Urothelium cell line (cell line): ENCODE measurements at regions not wholly inside any gene's neighbourhood (a gene's known extent, or its start where the extent isn't known, plus 50 kb on each side); places are given as distances from the start of the nearest gene placed in this dataset.
"Not testable (repeated sequence)": the region's sequence is repeated elsewhere in the genome, so short reads cannot be mapped to it uniquely, and the experiment has no call there.

Source experiments
- DNase-seq: peaks from one replicate; pipeline ENCODE4 v3.0.0; 2011; ENCODE audit warnings: low spot score, mixed read lengths
- FAIRE-seq: peaks from 2 replicates; lab custom pipeline; 2011; peaks lifted over from hg19 to GRCh38; lab: Jason Lieb, UNC

DNA sequence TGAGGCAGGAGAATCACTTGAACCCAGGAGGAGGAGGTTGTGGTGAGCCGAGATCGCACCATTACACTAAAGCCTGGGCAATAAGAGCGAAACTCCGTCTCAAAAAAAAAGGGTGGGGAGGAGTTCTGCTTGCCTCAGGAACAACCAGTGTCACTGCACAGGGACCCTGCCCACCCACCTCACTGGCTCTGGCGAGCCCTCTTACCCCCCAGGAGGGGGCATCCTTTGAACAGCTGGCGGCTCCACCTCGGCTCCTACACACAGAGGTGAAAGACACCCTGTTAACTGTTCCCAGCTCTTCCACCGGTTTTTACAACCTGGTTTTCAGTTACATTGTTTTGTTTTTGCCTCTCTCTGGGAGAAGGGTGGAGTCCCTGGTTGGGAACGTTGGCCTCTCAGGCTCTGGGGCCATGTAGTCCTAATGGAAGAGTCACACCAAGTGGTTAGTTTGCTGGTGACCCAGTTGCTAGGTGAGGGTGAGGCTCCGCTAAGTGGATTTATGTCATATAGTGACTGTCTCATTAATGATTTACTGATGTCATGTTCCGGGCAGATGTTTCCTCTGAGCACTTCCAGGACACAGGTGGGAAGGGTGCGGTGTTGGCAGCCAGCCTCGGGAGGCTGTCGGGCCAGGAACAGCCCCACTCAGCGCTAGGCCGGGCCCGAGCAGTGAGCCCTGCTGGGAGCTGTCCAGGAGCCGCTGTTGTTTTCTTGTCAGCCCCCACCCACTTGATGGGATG, 120.6 kb upstream of the TPTE start:
- not testable (repeated sequence) for FAIRE-seq, DNase-seq

DNA sequence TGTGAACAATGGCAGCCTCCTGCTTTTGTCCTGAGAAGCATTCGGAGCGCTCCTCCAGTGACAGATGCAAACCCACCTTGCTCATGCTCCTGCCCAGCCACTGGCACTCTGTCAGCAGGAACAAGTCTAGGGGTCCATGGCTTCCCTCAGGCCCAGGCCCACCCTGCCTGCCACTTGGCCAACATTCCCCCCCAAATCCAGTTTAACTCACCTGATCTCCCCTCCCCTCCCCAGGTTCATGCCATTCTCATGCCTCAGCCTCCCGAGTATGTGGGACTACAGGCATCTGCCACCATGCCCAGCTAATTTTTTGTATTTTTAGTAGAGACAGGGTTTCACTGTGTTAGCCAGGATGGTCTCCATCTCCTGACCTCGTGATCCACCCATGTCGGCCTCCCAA, 118.9 kb upstream of the TPTE start:
- not testable (repeated sequence) for FAIRE-seq, DNase-seq

DNA sequence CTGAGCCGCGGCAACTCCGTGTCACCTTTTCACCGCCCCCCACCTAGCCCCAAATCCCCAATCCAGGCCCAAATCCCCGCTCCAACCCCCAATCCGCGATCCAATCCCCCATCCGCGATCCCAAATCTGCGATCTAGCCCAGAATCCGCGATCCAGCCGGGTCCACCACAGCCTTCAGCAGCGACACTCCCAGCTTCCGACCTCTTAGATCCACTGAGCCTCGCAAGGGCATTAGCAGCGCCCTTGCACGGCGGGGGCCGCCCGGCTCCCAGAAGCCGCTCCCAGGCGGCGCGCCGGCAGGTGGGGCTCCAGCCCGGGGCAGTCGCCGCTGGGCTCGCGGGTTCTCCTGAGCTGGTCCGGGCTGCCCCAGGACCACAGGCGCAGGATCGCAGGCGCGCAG, 116.1 kb upstream of the TPTE start:
- not testable (repeated sequence) for FAIRE-seq, DNase-seq

DNA sequence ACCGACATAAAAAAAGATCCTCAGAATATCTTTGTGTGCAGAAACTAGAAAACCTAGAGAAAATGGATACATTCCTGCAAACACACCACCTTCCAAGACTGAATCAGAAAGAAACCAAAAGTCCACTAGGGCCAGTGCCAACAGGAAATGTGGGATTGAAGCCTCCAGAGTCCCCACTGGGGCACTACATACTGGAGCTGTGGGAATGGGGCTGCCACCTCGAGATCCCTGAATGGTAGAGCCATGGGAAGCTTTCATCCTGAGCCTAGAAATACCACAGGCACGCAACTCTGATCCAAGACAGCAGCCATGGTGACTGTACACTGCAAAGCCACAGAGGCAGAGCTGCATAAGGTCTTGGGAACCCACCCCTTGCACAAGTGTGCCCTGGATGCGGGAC, 111.6 kb upstream of the TPTE start:
- DNase-seq, FAIRE-seq: not testable (repeated sequence)

DNA sequence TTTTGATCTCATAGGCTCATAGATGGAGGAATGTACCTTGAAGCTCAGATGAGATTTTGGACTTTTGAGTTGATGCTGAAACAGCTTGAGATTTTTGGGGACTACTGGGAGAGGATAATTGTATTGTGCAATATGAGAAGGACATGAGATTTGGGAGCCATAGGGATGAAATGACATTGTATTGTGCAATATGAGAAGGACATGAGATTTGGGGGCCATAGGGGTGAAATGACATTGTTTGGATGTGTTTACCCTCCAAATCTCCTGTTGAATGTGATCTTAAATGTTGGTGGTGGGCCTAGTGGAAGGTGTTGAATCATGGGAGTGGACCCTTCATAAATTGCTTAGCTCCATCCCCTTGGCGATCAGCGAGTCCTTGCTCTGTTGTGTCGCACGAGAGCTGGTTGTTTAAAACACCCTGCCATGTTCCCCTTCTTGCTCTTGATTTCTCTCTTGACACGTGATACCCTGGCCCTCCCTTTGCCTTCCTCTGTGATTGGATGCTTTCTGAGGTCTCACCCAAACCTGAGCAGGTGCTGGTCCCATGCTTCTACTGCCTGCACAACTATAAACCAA, 110.9 kb upstream of the TPTE start:
- FAIRE-seq, DNase-seq: not testable (repeated sequence)

DNA sequence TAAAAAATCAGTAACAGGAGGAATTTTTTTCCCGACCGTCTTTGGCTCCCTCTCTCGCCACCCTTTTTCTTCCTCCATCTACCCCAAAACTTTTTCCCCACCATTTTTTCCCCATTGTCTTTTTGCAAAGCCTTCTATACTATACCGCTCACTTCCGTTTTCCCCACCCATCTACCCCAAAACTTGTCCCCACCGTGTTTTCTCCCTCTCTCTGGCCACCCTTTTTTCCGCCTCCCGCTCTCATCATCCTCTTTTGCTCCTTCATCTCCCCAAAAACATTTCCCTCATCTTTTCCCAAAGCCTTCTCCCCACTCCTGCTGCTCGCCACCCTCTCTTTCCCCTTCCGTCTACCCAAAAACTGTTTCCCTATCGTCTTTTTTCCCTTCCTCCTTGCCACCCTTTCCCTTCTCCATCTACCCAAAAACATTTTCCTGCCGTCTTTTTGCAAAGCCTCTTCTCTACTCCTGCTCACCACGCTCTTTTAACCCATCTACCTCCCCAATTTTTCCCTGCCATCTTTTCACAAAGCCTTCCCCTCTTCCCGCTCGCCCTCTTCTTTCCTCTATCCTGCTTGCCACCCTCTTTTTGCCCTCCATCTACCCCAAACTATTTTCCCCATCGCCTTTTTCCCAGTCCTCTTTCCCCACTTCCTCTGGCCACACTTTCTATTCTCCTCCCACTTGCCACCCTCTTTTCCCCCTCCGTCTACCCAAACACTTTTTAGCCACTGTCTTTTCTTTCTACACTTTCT, 109.4 kb upstream of the TPTE start:
- DNase-seq, FAIRE-seq: not testable (repeated sequence)

DNA sequence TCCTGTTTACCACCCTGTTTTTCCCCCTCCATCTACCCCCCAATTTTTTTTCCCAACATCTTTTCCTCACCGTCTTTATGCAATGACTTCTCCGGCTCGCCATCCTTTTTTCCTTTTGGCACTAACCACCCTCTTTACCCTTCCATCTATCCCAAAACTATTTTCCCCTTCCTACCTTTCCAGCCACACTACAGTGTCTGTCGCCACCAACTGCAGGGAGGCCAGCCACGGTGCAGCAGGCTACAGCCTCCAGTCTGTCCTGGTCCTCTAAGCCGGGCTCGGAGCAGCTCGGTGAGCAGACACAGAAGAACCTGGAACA, 108.5 kb upstream of the TPTE start:
- FAIRE-seq, result not testable (repeated sequence)

DNA sequence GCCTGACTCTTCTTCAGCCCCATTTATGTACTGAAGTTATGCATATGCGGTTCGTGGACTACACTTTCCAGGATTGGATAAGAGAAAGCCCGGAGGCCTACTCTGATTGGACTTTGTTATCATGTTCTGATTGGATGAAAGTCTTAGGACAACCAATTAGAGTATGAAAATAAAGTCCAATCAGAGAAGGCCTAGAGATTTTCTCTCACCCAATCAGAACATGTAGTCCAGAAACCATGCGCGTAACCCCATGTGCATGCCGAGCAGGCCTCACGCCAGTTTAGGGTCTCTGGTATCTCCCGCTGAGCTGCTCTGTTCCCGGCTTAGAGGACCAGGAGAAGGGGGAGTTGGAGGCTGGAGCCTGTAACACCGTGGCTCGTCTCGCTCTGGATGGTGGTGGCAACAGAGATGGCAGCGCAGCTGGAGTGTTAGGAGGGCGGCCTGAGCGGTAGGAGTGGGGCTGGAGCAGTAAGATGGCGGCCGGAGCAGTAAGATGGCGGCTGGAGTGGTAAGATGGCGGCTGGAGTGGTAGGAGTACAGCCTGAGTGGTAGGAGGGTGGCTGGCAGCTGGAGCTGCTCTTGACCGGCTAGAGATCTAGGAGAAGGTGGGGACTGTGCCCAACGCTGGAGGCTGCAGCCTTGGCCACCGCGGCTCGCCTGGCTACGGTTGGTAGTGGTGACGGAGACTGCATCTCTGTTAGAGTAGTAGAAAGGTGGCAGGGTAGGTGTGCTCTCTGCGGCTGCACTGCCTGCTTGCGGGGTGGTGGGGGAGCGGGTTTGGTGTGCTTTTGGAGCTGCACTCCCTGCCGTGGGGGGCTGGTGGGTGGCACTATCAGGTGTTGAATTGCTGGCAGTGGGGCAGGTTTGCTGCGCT, 107.9 kb upstream of the TPTE start:
- peak; percentile 38 for DNase-seq
- FAIRE-seq, result not testable (repeated sequence)

More for the DNA sequence above, 108.5 kb upstream of the TPTE start:
- DNase-seq, result peak; percentile 0

DNA sequence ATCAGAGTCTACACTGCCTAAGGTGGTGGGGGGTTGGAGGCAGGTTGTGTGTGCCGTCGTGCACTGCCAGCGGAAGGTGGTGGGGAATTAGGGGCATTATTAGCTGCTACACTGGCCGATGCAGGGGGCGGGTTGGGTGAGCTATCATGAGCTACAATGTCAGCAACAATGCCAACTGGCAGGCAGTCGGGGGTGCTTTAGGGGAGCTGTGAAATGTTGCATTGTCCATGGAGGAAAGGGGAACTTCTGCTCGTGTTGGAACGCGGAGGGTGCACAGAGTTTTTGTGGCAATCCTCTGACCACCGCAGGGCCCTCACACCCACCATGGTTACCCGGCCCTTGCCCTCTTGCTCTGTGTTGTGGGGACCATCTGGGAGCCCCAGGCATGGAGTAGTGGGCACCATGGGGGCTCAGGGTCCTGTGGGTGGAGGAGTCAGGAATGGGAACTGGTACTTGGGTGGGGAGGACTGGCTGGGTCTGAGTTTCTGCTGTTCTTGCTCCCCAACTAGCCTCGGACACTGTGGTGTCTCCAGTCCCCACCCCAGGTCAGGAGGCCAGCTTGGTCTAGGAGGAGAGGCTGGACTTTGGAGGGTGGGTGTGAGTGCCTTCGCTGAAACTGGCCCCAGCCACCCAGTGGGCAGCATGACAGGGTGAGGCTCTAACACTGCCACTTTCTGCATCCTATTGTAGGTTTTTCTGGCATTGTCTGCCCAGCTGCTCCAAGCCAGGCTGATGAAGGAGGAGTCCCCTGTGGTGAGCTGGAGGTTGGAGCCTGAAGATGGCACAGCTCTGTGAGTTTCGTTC, 107.1 kb upstream of the TPTE start:
- DNase-seq, result peak; percentile 1
- not testable (repeated sequence) for FAIRE-seq

DNA sequence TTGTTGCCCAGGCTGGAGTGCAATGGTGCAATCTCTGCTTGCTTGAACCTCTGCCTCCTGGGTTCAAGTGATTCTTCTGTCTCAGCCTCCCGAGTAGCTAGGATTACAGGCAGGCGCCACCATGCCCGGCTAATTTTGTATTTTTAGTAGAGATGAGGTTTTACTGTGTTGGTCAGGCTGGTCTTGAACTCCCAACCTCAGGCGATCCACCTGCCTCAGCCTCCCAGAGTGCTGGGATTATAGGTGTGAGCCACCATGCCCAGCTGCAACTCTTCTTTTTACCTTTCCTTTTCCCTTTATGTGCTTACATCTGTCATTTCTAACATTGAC, 106.5 kb upstream of the TPTE start:
- not testable (repeated sequence) for FAIRE-seq, DNase-seq

DNA sequence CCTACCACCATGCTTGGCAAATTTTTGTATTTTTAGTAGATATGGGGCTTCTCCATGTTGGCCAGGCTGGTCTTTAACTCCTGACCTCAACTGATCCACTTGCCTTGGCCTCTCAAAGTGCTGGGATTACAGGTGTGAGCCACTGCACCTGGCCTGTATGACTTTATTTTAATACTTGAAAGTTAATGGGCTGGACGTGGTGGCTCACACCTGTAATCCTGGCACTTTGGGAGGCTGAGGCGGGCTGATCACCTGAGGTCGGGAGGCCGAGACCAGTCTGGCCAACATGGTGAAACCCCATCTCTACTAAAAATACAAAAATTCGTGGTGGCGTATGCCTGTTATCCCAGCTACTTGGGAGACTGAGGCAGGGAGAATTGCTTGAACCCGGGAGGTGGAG, 105.9 kb upstream of the TPTE start:
- DNase-seq, FAIRE-seq: not testable (repeated sequence)

DNA sequence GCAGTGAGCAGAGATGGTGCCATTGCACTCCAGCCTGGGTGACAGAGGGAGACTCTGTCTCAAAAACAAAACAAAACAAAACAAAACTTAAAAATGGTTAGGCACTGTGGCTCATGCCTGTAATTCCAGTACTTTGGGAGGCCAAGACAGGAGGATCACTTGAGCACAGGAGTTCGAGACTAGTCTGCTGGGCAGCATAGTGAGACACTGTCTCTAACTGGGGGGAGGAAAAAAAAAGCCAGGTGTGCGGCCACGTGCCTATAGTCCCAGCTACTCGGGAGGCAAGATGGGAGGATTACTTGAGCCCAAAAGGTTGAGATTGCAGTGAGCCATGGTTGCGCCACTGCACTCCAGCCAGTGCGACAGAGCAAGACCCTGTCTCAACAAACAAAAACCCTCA, 105.5 kb upstream of the TPTE start:
- DNase-seq, FAIRE-seq: not testable (repeated sequence)

DNA sequence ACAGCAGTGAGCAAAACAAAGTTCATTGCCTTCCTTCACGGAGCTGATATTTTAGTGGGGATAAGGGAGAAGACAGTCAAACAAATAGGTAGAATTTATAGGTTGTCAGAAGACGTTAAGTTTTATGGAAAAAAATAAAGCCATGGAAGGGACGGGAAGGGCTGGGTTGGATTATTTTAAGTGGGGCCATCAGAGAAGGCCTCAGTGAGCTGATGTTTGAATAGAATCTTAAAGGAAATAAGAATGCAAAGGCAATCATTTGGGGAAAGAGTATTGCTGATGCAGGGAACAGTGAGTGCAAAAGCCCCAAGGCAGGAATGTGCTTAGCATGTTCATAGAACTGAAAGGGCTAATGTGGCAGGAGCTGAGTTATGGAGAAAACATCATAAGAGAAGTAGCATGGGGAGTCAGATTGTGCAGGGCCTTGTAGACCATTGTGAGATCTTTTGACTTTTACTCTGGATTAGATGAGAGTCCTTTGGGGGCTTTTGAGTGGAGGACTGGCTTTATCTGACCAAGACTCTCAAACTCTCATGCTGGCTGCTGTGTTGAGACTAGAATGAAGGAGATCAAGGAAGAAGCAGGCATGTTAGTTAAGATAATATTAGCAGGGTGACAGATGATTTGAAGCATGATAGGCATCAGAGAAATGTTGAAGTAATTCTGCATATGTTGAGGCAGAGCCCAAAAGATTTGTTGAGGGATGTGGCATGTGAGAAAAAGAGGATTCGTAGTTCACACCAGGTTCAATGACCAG, 104.5 kb upstream of the TPTE start:
- FAIRE-seq, result not testable (repeated sequence)
- peak; percentile 2 for DNase-seq

DNA sequence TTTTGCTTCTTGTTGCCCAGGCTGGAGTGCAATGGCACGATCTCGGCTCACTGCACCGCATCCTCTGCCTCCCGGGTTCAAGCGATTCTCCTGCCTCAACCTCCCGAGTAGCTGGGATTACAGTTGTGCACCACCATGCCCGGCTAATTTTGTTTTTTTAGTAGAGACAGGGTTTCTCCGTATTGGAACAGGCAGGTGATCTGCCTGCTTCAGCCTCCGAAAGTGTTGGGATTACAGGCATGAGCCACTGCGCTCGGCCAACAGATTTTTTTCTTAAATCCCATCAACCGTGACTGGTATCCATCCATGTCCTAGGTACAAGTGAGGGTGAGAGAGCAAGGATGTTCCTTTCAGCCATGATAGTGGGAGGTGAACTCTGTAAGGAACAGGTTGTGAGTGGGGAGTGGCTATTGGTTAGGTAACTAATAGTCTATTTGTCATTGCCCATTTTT, 103.8 kb upstream of the TPTE start:
- not testable (repeated sequence) for FAIRE-seq
- DNase-seq, result peak; percentile 3

DNA sequence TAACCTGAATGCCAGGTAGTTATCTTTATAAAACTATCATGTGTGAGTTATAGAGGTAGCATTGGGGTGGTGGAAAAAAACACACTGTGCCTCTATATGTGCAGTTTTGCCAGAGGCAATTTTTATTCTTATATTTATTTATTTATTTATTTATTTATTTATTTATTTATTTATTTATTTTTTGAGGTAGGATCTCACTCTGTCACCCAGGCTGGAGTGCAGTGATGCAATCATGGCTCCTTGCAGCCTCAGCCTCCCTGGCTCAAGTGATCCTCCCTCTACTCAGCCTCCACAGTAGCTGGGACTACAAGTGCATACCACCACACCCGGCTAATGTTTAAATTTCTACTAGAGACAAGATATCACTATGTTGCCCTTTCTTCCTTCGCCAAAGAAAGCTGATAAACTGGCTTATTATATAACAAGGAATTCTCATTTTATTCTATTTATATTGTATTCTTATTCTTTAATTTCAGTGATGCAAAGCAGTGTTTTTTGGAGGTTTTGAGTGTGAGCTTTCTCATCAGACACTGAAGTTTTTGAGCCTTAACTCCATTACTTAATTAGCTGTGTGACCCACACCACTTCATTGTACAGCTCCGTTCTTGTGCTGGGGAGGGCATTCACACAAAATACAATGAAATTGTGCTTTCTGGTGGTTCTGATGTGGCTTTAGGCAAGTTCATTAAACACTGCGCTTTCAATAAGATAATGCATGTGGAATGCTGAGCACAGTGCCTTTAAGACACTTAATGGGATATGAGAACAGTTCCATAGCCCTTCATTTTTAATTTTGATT, 102.9 kb upstream of the TPTE start:
- DNase-seq, result peak; percentile 1
- FAIRE-seq, result not testable (repeated sequence)

DNA sequence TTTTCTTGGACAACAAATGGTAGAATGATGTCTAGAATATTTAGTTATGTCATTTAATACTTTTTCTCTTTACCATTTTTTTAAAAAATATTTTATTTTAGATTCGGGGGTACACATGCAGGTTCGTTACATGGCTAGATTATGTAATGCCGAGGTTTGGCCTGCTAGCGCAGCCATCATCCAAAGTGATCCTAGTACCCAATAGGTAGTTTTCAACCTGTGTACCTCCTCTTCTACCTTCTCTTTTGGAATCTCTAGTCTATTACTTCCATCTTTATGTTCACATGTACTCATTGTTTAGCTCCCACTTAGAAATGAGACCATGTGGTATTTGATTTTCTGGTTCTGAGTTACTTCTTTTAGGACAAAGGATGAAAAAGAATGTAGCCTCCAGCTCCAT, 100.2 kb upstream of the TPTE start:
- not testable (repeated sequence) for DNase-seq, FAIRE-seq

DNA sequence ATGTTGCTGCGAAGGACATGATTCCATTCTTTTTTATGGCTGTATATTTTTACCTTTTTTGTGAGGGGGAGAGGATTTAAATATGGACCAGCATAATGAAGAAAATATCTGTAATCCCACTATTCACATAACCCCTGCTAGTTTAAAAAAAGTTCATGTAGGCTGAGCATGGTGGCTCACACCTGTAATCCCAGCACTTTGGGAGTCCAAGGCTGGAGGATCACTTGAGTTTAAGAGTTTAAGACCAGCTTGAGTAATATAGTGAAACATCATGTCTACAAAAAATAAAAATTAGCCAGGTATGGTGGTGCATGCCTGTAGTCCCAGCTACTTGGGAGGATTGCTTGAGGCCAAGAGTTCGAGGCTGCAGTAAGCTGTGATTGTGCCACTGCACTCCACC, 99.8 kb upstream of the TPTE start:
- not testable (repeated sequence) for FAIRE-seq, DNase-seq
